HEK293 (cell line): ENCODE measurements at regions not wholly inside any gene's neighbourhood (a gene's known extent, or its start where the extent isn't known, plus 50 kb on each side); places are given as distances from the start of the nearest gene placed in this dataset.

Experiments
- CTCF ChIA-PET: fragments of 350-600 bp; formaldehyde crosslinking; extraction: SDS; loops from one replicate; lab custom pipeline; 2021; ENCODE audit warnings: antibody characterized with exemption; lab: Yijun Ruan, JAX
- POLR2A ChIA-PET: fragments of 300-600 bp; formaldehyde crosslinking; extraction: SDS; loops from one replicate; lab custom pipeline; 2020; ENCODE audit warnings: antibody characterized with exemption, inconsistent platforms; lab: Yijun Ruan, JAX
- H3K27ac ChIP-seq: fragments of 200-500 bp; sonication (Bioruptor generic); 2 replicates; pipeline ENCODE4 v1.5.1; 2014; ENCODE audit warnings: low read depth, low read length, control low read depth, inconsistent platforms; ENCODE audit errors: extremely low read depth
- H3K36me3 ChIP-seq, 2 experiments: fragments of 200-500 bp in 1 of 2; sonication (Bioruptor generic) in 1 of 2; 1 replicate in 1 of 2; 2 replicates in 1 of 2; pipeline ENCODE4 v1.5.1; 2014 to 2017; ENCODE audit warnings: inconsistent platforms in 2 of 2, low read length in 2 of 2; ENCODE audit not compliant: control insufficient read depth in 2 of 2, insufficient read depth in 1 of 2
- H3K4me1 ChIP-seq: fragments of 200-500 bp; sonication (Bioruptor generic); 2 replicates; pipeline ENCODE4 v1.5.1; 2014; ENCODE audit warnings: mild to moderate bottlenecking, low read length, inconsistent platforms; ENCODE audit not compliant: control insufficient read depth, insufficient read depth
- H3K4me3 ChIP-seq: 2 replicates; pipeline ENCODE4 v1.5.1; 2011; ENCODE audit warnings: low read depth, mild to moderate bottlenecking, control low read depth, low read length, moderate library complexity
- H3K9me3 ChIP-seq: fragments of 200-500 bp; sonication (Bioruptor generic); 2 replicates; pipeline ENCODE4 v1.5.1; 2014; ENCODE audit warnings: low read depth, low read length, inconsistent platforms; ENCODE audit not compliant: control insufficient read depth, insufficient read depth
- GLIS2 ChIP-seq: fragments of 450-650 bp; formaldehyde crosslinking; IDR thresholded peaks from 2 replicates; pipeline ENCODE4 v1.5.1; 2016; ENCODE audit warnings: missing biosample characterization, missing genetic modification characterization
- KLF10 ChIP-seq: fragments of 450-650 bp; IDR thresholded peaks from 2 replicates; pipeline ENCODE4 v1.5.1; 2018; ENCODE audit warnings: missing biosample characterization, mild to moderate bottlenecking, missing genetic modification characterization
- KLF8 ChIP-seq: fragments of 450-650 bp; formaldehyde crosslinking; IDR thresholded peaks from 2 replicates; pipeline ENCODE4 v1.5.1; 2016; ENCODE audit warnings: missing biosample characterization, missing genetic modification characterization
- SALL2 ChIP-seq: fragments of 450-650 bp; formaldehyde crosslinking; IDR thresholded peaks from 2 replicates; pipeline ENCODE4 v1.5.0; 2017; ENCODE audit warnings: missing biosample characterization, mild to moderate bottlenecking, missing genetic modification characterization, borderline replicate concordance
- TRIM28 ChIP-seq: IDR thresholded peaks from 2 replicates; pipeline ENCODE4 v1.6.1; 2011; ENCODE audit warnings: low read length, control low read depth, borderline replicate concordance
- ZNF146 ChIP-seq: fragments of 450-650 bp; formaldehyde crosslinking; IDR thresholded peaks from 2 replicates; pipeline ENCODE4 v1.5.1; 2016; ENCODE audit warnings: missing biosample characterization, missing genetic modification characterization
- ZNF248 ChIP-seq: fragments of 450-650 bp; formaldehyde crosslinking; IDR thresholded peaks from 2 replicates; pipeline ENCODE4 v1.5.1; 2017; ENCODE audit warnings: missing biosample characterization, missing genetic modification characterization
- ZNF266 ChIP-seq: fragments of 450-650 bp; formaldehyde crosslinking; IDR thresholded peaks from 2 replicates; pipeline ENCODE4 v1.5.1; 2016; ENCODE audit warnings: missing biosample characterization, missing genetic modification characterization, low read depth
- ZNF280D ChIP-seq: fragments of 450-650 bp; formaldehyde crosslinking; IDR thresholded peaks from 2 replicates; pipeline ENCODE4 v1.5.1; 2016; ENCODE audit warnings: missing biosample characterization, missing genetic modification characterization
- ZNF37A ChIP-seq: fragments of 450-650 bp; IDR thresholded peaks from 2 replicates; pipeline ENCODE4 v1.5.1; 2018; ENCODE audit warnings: missing biosample characterization, missing genetic modification characterization
- ZNF571 ChIP-seq: fragments of 450-650 bp; formaldehyde crosslinking; IDR thresholded peaks from 2 replicates; pipeline ENCODE4 v1.5.0; 2017; ENCODE audit warnings: missing biosample characterization, missing genetic modification characterization
- ZNF580 ChIP-seq: fragments of 450-650 bp; formaldehyde crosslinking; IDR thresholded peaks from 2 replicates; pipeline ENCODE4 v1.5.1; 2016; ENCODE audit warnings: missing biosample characterization, missing genetic modification characterization
- ZNF639 ChIP-seq: fragments of 450-650 bp; formaldehyde crosslinking; IDR thresholded peaks from 2 replicates; pipeline ENCODE4 v1.5.1; 2016; ENCODE audit warnings: missing biosample characterization, missing genetic modification characterization
- ZNF654 ChIP-seq: fragments of 450-650 bp; formaldehyde crosslinking; IDR thresholded peaks from 2 replicates; pipeline ENCODE4 v1.5.1; 2016; ENCODE audit warnings: low read depth, missing biosample characterization, missing genetic modification characterization
- ZNF704 ChIP-seq: fragments of 450-650 bp; formaldehyde crosslinking; IDR thresholded peaks from 2 replicates; pipeline ENCODE4 v1.5.1; 2016; ENCODE audit warnings: missing biosample characterization, missing genetic modification characterization
- ZNF776 ChIP-seq: fragments of 450-650 bp; formaldehyde crosslinking; IDR thresholded peaks from 2 replicates; pipeline ENCODE4 v1.5.0; 2017; ENCODE audit warnings: missing biosample characterization, missing genetic modification characterization, borderline replicate concordance
- ZNF791 ChIP-seq: fragments of 450-650 bp; formaldehyde crosslinking; IDR thresholded peaks from 2 replicates; pipeline ENCODE4 v1.5.1; 2016; ENCODE audit warnings: missing biosample characterization, missing genetic modification characterization
- ZSCAN18 ChIP-seq: fragments of 450-650 bp; formaldehyde crosslinking; IDR thresholded peaks from 2 replicates; pipeline ENCODE4 v1.5.1; 2016; ENCODE audit warnings: missing biosample characterization, missing genetic modification characterization
- TF ChIP-seq, protein P1 (sequence below): fragments of 450-650 bp; formaldehyde crosslinking; IDR thresholded peaks from 2 replicates; pipeline ENCODE4 v1.5.1; 2016; ENCODE audit warnings: missing biosample characterization, missing genetic modification characterization
- TF ChIP-seq, protein P2 (sequence below): fragments of 450-650 bp; formaldehyde crosslinking; IDR thresholded peaks from 2 replicates; pipeline ENCODE4 v1.5.1; 2016; ENCODE audit warnings: missing biosample characterization, missing genetic modification characterization, low read depth

DNA sequence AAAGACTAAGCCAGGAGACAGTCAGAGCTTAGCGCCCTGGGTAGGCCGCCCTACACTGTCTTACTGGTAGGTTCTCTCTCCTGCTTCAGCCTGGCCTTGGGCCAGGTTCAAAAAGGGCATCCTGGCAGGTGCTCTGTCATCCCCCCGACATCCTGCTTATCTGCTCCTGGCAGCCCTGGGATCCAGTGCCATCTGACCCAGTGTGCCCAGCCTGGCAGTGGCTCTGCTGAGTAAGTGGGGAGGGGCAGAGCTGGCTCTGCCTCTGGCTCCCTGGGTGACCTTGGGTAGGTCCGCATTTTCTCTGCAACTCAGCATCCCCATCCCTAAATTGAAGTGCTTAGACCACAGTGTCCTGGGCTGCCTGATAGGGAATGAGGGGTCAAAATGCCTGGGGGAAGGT is 549.9 kb downstream of the PTPRU start:
- Histone ChIP-seq H3K36me3 (no peaks in the 10 kb centered on the region), H3K4me3 (no peak overlapping the region), H3K4me1 (no peaks in the 10 kb centered on the region), H3K27ac (no peak overlapping the region), H3K9me3 (no peaks in the 10 kb centered on the region)
- POLR2A ChIA-PET, result no interaction called here
- CTCF ChIA-PET, result interaction anchor here (1.4 kb wide), 1 partner anchor 62 kb away, joined by 4 read pairs; no protein-coding TSS in a partner anchor
- TF ChIP-seq GLIS2 (no peak), ZNF266 (no peak), ZNF146 (tag by site-specific recombination) (no peak), ZNF580 (tag by site-specific recombination) (no peak), KLF8 (no peak), ZNF639 (tag by site-specific recombination) (no peak), TRIM28 (no peak), ZNF791 (no peak), ZNF280D (no peak), ZNF37A (tag by site-specific recombination) (no peak), KLF10 (tag by site-specific recombination) (no peak), ZNF776 (no peak), ZNF248 (tag by site-specific recombination) (no peak)
- TF ChIP-seq, protein P1, sequence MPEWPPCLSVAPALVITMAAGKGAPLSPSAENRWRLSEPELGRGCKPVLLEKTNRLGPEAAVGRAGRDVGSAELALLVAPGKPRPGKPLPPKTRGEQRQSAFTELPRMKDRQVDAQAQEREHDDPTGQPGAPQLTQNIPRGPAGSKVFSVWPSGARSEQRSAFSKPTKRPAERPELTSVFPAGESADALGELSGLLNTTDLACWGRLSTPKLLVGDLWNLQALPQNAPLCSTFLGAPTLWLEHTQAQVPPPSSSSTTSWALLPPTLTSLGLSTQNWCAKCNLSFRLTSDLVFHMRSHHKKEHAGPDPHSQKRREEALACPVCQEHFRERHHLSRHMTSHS (tag by site-specific recombination), result no peak
- TF ChIP-seq, protein P2, sequence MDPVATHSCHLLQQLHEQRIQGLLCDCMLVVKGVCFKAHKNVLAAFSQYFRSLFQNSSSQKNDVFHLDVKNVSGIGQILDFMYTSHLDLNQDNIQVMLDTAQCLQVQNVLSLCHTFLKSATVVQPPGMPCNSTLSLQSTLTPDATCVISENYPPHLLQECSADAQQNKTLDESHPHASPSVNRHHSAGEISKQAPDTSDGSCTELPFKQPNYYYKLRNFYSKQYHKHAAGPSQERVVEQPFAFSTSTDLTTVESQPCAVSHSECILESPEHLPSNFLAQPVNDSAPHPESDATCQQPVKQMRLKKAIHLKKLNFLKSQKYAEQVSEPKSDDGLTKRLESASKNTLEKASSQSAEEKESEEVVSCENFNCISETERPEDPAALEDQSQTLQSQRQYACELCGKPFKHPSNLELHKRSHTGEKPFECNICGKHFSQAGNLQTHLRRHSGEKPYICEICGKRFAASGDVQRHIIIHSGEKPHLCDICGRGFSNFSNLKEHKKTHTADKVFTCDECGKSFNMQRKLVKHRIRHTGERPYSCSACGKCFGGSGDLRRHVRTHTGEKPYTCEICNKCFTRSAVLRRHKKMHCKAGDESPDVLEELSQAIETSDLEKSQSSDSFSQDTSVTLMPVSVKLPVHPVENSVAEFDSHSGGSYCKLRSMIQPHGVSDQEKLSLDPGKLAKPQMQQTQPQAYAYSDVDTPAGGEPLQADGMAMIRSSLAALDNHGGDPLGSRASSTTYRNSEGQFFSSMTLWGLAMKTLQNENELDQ (tag by site-specific recombination), result no peak

- no peak for TF ChIP-seq SALL2 (tag by site-specific recombination)
- TF ChIP-seq ZNF571 (tag by site-specific recombination), result no peak
- TF ChIP-seq ZNF654 (tag by site-specific recombination), result no peak
- TF ChIP-seq ZNF704 (tag by site-specific recombination), result no peak
- TF ChIP-seq ZSCAN18 (tag by site-specific recombination), result no peak
- no peaks in the 10 kb centered on the region for H3K4me1 ChIP-seq
- no peak overlapping the region for H3K4me3 ChIP-seq
- H3K27ac ChIP-seq, result no peak overlapping the region
- no peaks in the 10 kb centered on the region for H3K36me3 ChIP-seq
- ChIA-PET POLR2A (no interaction called here), CTCF (interaction anchor here (1.4 kb wide), 1 partner anchor 63 kb away, joined by 4 read pairs; no protein-coding TSS in a partner anchor)
- H3K9me3 ChIP-seq, result no peaks in the 10 kb centered on the region
Measured at GRCh38 chr1:29785554-29785953, 549.2 kb downstream of the PTPRU start.
